HEK293T (cell line): ENCODE measurements at regions not wholly inside any gene's neighbourhood (a gene's known extent, or its start where the extent isn't known, plus 50 kb on each side); places are given as distances from the start of the nearest gene placed in this dataset.

Source experiments
- ARNT ChIP-seq: fragments of 450-650 bp; IDR thresholded peaks from 2 replicates; pipeline ENCODE4 v1.6.1; 2017; ENCODE audit warnings: mild to moderate bottlenecking
- BHLHE40 ChIP-seq: fragments of 450-650 bp; IDR thresholded peaks from 2 replicates; pipeline ENCODE4 v1.6.1; 2016; ENCODE audit warnings: mild to moderate bottlenecking, moderate library complexity, borderline replicate concordance
- ELF4 ChIP-seq: fragments of 450-650 bp; IDR thresholded peaks from 2 replicates; pipeline ENCODE4 v1.6.1; 2017; ENCODE audit warnings: antibody characterized with exemption
- LEF1 ChIP-seq: fragments of 450-650 bp; IDR thresholded peaks from 2 replicates; pipeline ENCODE4 v1.6.1; 2017; ENCODE audit warnings: mild to moderate bottlenecking, borderline replicate concordance
- SP1 ChIP-seq: fragments of 450-650 bp; IDR thresholded peaks from 2 replicates; pipeline ENCODE4 v1.6.1; 2017
- TARDBP ChIP-seq: fragments of 450-650 bp; IDR thresholded peaks from 2 replicates; pipeline ENCODE4 v1.6.1; 2016

- TF ChIP-seq ELF4, result no peak
- TF ChIP-seq BHLHE40, result no peak
- no peak for TF ChIP-seq TARDBP
- no peak for TF ChIP-seq SP1
- no peak for TF ChIP-seq LEF1
- no peak for TF ChIP-seq ARNT
These were observed 704.6 kb downstream of the SATB2 start for GRCh38 chr2:198753101-198753500.
